B cell (primary cell): ENCODE measurements at regions not wholly inside any gene's neighbourhood (a gene's known extent, or its start where the extent isn't known, plus 50 kb on each side); places are given as distances from the start of the nearest gene placed in this dataset.

Source experiments
- ATAC-seq: fragments of 200-7000 bp; cut with Tn5 transposase; one replicate; pipeline ENCODE4 v1.10.0; 2021; ENCODE audit warnings: low read depth, mild to moderate bottlenecking, moderate number of reproducible peaks, moderate library complexity
- CTCF ChIA-PET: fragments of 350-600 bp; sonication (Branson Sonifier 250); formaldehyde crosslinking; loops from one replicate; lab custom pipeline; 2021; ENCODE audit warnings: antibody characterized with exemption, inconsistent platforms; lab: Charles Lee
- POLR2A ChIA-PET: fragments of 350-600 bp; sonication (Branson Sonifier 250); formaldehyde crosslinking; loops from one replicate; lab custom pipeline; 2021; ENCODE audit warnings: antibody characterized with exemption; lab: Charles Lee
- DNase-seq: peaks from one replicate; pipeline ENCODE4 v3.0.0; 2013
- H2AFZ ChIP-seq: 2 replicates; pipeline ENCODE4 v1.6.1; 2012; ENCODE audit warnings: mild to moderate bottlenecking, low read depth, low read length; ENCODE audit not compliant: insufficient read depth, poor library complexity, severe bottlenecking
- H3K27ac ChIP-seq, 2 donors: 1 replicate in 1 of 2; 2 replicates in 1 of 2; pipeline ENCODE4 v1.5.1; 2012 to 2013; ENCODE audit warnings: low read length in 2 of 2, mild to moderate bottlenecking in 2 of 2, moderate library complexity in 1 of 2
- H3K27me3 ChIP-seq, 4 experiments: fragments of 200-600 bp in 1 of 4; sonication (generic) in 1 of 4; replicated peaks in 1 of 4; 1 replicate in 2 of 4; 2 replicates in 2 of 4; pipeline versions ENCODE4 v1.6.1 to v1.7.0; 2013 to 2016; ENCODE audit warnings: low read length in 3 of 4, mild to moderate bottlenecking in 2 of 4, mixed read lengths in 1 of 4, moderate library complexity in 1 of 4; ENCODE audit not compliant: insufficient read depth in 4 of 4, control insufficient read depth in 3 of 4; ENCODE audit errors: control extremely low read depth in 1 of 4
- H3K36me3 ChIP-seq, 2 experiments: replicated peaks in 1 of 2; 1 replicate in 1 of 2; 2 replicates in 1 of 2; pipeline versions ENCODE4 v1.6.1 to v1.7.1; 2013; ENCODE audit warnings: low read length in 1 of 2; ENCODE audit not compliant: insufficient read depth in 2 of 2, control insufficient read depth in 1 of 2; ENCODE audit errors: control extremely low read depth in 1 of 2, extremely low read depth in 1 of 2
- H3K4me1 ChIP-seq, 2 donors: fragments of 200-600 bp in 1 of 2; sonication (generic) in 1 of 2; 1 replicate in 1 of 2; 2 replicates in 1 of 2; pipeline versions ENCODE4 v1.5.1 to v1.6.1; 2013 to 2017; ENCODE audit warnings: low read length in 2 of 2; ENCODE audit not compliant: control insufficient read depth in 2 of 2, insufficient read depth in 2 of 2
- H3K4me2 ChIP-seq: replicated peaks from 2 replicates; pipeline ENCODE3; 2012; ENCODE audit warnings: mild to moderate bottlenecking, low read depth, low read length; ENCODE audit not compliant: poor library complexity, severe bottlenecking
- H3K4me3 ChIP-seq, 5 experiments: fragments of 200-600 bp in 1 of 5; sonication (generic) in 1 of 5; 1 replicate in 3 of 5; 2 replicates in 2 of 5; pipeline versions ENCODE4 v1.5.1 to v1.7.0; 2011 to 2016; ENCODE audit warnings: low read length in 4 of 5, mild to moderate bottlenecking in 4 of 5, low read depth in 2 of 5, control low read depth in 1 of 5, moderate library complexity in 1 of 5; ENCODE audit not compliant: insufficient read depth in 1 of 5; ENCODE audit errors: control extremely low read depth in 1 of 5, extremely low read depth in 1 of 5
- H3K79me2 ChIP-seq: fragments of 200-600 bp; sonication (generic); one replicate; pipeline ENCODE4 v1.6.0; 2016; ENCODE audit warnings: low read length; ENCODE audit not compliant: control insufficient read depth, insufficient read depth
- H3K9ac ChIP-seq: fragments of 200-600 bp; sonication (generic); 2 replicates; pipeline ENCODE4 v1.6.1; 2017; ENCODE audit warnings: mild to moderate bottlenecking, low read length, moderate library complexity
- H3K9me3 ChIP-seq, 3 donors: one replicate each; pipeline versions ENCODE4 v1.6.1 to v1.7.1; 2013; ENCODE audit warnings: low read length in 2 of 3; ENCODE audit not compliant: control insufficient read depth in 2 of 3, insufficient read depth in 1 of 3; ENCODE audit errors: control extremely low read depth in 1 of 3
- H4K20me1 ChIP-seq: 2 replicates; pipeline ENCODE4 v1.6.0; 2012; ENCODE audit warnings: mild to moderate bottlenecking, low read length; ENCODE audit not compliant: insufficient read depth, control insufficient read depth, poor library complexity, severe bottlenecking
- H3K27ac Mint-ChIP-seq: one replicate; pipeline ENCODE4 v1.8.0; 2021; ENCODE audit warnings: mixed read lengths
- H3K27me3 Mint-ChIP-seq: one replicate; pipeline ENCODE4 v1.8.0; 2021; ENCODE audit warnings: mixed read lengths
- H3K4me1 Mint-ChIP-seq: one replicate; pipeline ENCODE4 v1.8.0; 2021; ENCODE audit warnings: mixed read lengths
- H3K4me3 Mint-ChIP-seq: one replicate; pipeline ENCODE4 v1.8.0; 2021; ENCODE audit warnings: mixed read lengths
- H3K9me3 Mint-ChIP-seq: one replicate; pipeline ENCODE4 v1.8.0; 2022; ENCODE audit warnings: mixed read lengths; ENCODE audit not compliant: insufficient read depth
- CTCF ChIP-seq: fragments of 200-600 bp; IDR thresholded peaks from one replicate; pipeline ENCODE4 v1.8.0; 2022; ENCODE audit warnings: antibody characterized with exemption, mild to moderate bottlenecking
- EZH2 ChIP-seq: IDR thresholded peaks from 2 replicates; pipeline ENCODE4 v1.6.1; 2012; ENCODE audit warnings: borderline replicate concordance, low read depth, mild to moderate bottlenecking, moderate library complexity, low read length; ENCODE audit not compliant: insufficient read depth, poor library complexity, severe bottlenecking
- WGBS: methylation state at CpG from one replicate; pipeline ENCODE4 v1.1.5; 2013; ENCODE audit warnings: missing lambda C conversion rate; ENCODE audit not compliant: insufficient coverage; 5-methylcytosine and 5-hydroxymethylcytosine counted together
- intact Hi-C: fragments of 100-400 bp; cut with micrococcal nuclease; formaldehyde crosslinking; loops from one replicate; pipeline ENCODE4 v1.10.0; 2022

- Histone ChIP-seq H3K9ac (no peak overlapping the region), H3K4me2 (no peak overlapping the region), H3K27ac (no peak overlapping the region), H3K36me3 (no peaks in the 10 kb centered on the region), H3K27me3 (no peaks in the 10 kb centered on the region), H3K4me1 (no peaks in the 10 kb centered on the region), H3K9me3 (no peaks in the 10 kb centered on the region), H3K4me3 (no peak overlapping the region), H4K20me1 (no peaks in the 10 kb centered on the region), H2AFZ (no peak overlapping the region), H3K79me2 (no peaks in the 10 kb centered on the region)
- 40% methylated on average over 1 of the region's 6 CpGs for WGBS
- ChIA-PET CTCF (no interaction called here), POLR2A (no interaction called here)
- Mint-ChIP-seq H3K27ac (no peak overlapping the region), H3K9me3 (no peaks in the 10 kb centered on the region), H3K27me3 (no peaks in the 10 kb centered on the region), H3K4me3 (no peak overlapping the region), H3K4me1 (no peaks in the 10 kb centered on the region)
- TF ChIP-seq EZH2 (no peak), CTCF (no peak)
- intact Hi-C loops, result no loop called here
- ATAC-seq (no peak), DNase-seq (no peak)
Measured at GRCh38 chr7:113804475-113805095, 114.2 kb downstream of the PPP1R3A start.

- POLR2A ChIA-PET, result no interaction called here
- no peak overlapping the region for H3K9ac ChIP-seq
- ATAC-seq (no peak), DNase-seq (no peak)
- Mint-ChIP-seq H3K9me3 (no peaks in the 10 kb centered on the region), H3K27ac (no peak overlapping the region), H3K4me1 (no peaks in the 10 kb centered on the region), H3K4me3 (no peak overlapping the region), H3K27me3 (no peaks in the 10 kb centered on the region)
- no peak overlapping the region for H3K4me3 ChIP-seq
- H3K27ac ChIP-seq, result no peak overlapping the region
- no peaks in the 10 kb centered on the region for H4K20me1 ChIP-seq
- no peak overlapping the region for H3K4me2 ChIP-seq
- intact Hi-C loops, result no loop called here
- H2AFZ ChIP-seq, result no peak overlapping the region
- no peak for TF ChIP-seq CTCF
- no peak for TF ChIP-seq EZH2
- no CpG with 5 or more reads among the region's 1 CpG for WGBS
- H3K36me3 ChIP-seq, result no peaks in the 10 kb centered on the region
- CTCF ChIA-PET, result no interaction called here
- H3K9me3 ChIP-seq, result no peaks in the 10 kb centered on the region
- no peaks in the 10 kb centered on the region for H3K79me2 ChIP-seq
- no peaks in the 10 kb centered on the region for H3K27me3 ChIP-seq
- H3K4me1 ChIP-seq, result no peaks in the 10 kb centered on the region
Measured at GRCh38 chr7:113801751-113802150, 117.1 kb downstream of the PPP1R3A start.
